ENCODE measurements at regions not wholly inside any gene's neighbourhood (a gene's known extent, or its start where the extent isn't known, plus 50 kb on each side); places are given as distances from the start of the nearest gene placed in this dataset.
"Not testable (repeated sequence)": the region's sequence is repeated elsewhere in the genome, so short reads cannot be mapped to it uniquely, and the experiment has no call there.

DNA sequence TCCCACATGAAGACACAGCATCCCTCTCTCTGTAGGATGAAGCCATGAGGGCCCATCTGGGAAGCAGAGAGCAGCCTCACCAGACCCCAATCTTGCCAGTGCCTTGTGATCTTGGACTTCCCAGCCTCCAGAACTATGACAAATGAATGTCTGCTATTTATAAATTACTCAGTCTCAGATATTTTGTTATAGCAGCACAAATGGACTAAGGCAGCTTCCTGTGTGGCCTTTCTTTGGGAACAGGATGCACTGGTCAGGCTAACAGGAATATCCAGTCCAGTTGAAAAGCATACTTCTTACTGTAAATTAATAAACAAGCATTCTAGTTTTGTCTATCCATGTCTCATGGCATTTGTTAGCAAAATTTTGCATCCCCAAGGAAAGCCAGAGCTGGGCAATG is 134.1 kb upstream of the ETV3 start:
- DNase-seq, result no peak
- no peaks in the 10 kb centered on the region for H3K4me1 ChIP-seq
- H3K4me3 ChIP-seq (ENCODE audit: low read depth, low read length), result no peak overlapping the region
- TF ChIP-seq, protein P1, sequence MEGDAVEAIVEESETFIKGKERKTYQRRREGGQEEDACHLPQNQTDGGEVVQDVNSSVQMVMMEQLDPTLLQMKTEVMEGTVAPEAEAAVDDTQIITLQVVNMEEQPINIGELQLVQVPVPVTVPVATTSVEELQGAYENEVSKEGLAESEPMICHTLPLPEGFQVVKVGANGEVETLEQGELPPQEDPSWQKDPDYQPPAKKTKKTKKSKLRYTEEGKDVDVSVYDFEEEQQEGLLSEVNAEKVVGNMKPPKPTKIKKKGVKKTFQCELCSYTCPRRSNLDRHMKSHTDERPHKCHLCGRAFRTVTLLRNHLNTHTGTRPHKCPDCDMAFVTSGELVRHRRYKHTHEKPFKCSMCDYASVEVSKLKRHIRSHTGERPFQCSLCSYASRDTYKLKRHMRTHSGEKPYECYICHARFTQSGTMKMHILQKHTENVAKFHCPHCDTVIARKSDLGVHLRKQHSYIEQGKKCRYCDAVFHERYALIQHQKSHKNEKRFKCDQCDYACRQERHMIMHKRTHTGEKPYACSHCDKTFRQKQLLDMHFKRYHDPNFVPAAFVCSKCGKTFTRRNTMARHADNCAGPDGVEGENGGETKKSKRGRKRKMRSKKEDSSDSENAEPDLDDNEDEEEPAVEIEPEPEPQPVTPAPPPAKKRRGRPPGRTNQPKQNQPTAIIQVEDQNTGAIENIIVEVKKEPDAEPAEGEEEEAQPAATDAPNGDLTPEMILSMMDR (IDR thresholded peaks at IDR 0.05; ENCODE audit: low read depth, low read length), result no peak
- peaks cover 38% of the 10 kb centered on the region for H3K27me3 ChIP-seq
- no peaks in the 10 kb centered on the region for H3K36me3 ChIP-seq
- H3K9me3 ChIP-seq, result no peaks in the 10 kb centered on the region

- Histone ChIP-seq H3K36me3 (no peaks in the 10 kb centered on the region), H3K27me3 (peaks cover 38% of the 10 kb centered on the region), H3K9me3 (no peaks in the 10 kb centered on the region), H3K4me1 (no peaks in the 10 kb centered on the region), H3K4me3 (ENCODE audit: low read depth, low read length) (no peak overlapping the region)
- no peak for DNase-seq
- TF ChIP-seq, protein P1 (IDR thresholded peaks at IDR 0.05; ENCODE audit: low read depth, low read length), result no peak
These were observed 132.6 kb upstream of the ETV3 start for GRCh38 chr1:157270705-157271274.

DNA sequence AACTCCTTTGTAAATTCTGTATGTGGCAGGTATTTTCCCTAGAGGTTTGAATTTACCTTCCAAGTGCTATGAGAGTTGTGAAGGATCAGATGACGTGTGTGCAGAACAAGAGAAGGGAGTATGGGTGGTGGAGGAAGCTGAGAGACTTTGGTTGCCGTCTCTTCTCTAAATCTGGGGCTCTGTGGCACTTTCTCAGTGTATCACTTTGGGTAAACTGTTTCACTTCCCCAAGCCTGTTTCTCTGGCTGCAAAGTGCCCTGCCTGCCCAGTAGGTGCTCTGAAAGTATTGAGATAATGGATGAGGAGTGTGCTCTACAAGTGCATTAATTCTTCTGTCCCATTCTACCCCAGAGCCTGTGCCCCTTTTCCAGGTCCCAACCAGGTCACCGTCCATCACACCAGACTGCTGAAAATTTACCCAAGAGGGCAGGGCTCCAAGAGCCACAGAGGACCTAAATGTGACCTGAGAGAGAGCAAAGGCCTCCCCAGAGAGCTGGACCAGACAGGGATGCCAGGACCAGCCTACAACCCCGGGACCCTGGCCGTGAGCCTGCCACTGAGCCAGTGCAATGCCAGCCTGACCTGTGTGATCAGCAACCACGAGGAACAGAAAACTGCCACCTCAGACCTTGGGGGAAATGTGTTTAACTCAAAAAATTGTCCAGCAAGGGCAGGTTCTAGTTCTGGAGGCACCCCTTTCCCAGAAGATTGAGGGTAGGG is 131.6 kb upstream of the ETV3 start:
- TF ChIP-seq, protein P1 (IDR thresholded peaks at IDR 0.05; ENCODE audit: low read depth, low read length), result no peak
- no peaks in the 10 kb centered on the region for H3K9me3 ChIP-seq
- peaks cover 32% of the 10 kb centered on the region for H3K27me3 ChIP-seq
- H3K36me3 ChIP-seq, result no peaks in the 10 kb centered on the region
- H3K4me1 ChIP-seq, result no peaks in the 10 kb centered on the region
- no peak overlapping the region for H3K4me3 ChIP-seq (ENCODE audit: low read depth, low read length)
- no peak for DNase-seq

DNA sequence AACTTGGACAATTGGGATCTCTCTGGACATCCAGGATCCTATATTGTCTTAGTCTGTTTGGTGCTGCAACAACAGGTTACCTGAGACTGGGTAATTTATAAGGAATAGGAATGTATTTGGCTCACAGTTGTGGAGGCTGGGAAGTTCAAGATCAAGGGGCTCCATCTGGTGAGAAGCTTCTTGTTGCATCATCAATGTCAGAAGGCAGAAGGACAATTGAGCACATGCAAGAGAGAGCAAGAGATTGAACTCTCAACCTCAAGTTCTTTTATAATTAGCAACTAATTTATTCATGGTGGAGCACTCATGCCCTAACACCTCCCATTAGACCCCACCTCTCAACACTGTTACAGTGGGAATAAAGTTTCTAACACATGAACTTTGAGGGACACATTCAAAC is 124.7 kb upstream of the ETV3 start:
- TF ChIP-seq, protein P1 (IDR thresholded peaks at IDR 0.05; ENCODE audit: low read depth, low read length), result no peak
- H3K4me3 ChIP-seq (ENCODE audit: low read depth, low read length), result no peak overlapping the region
- H3K36me3 ChIP-seq, result no peaks in the 10 kb centered on the region
- no peaks in the 10 kb centered on the region for H3K4me1 ChIP-seq
- DNase-seq, result no peak
- peaks cover 3% of the 10 kb centered on the region for H3K27me3 ChIP-seq
- no peaks in the 10 kb centered on the region for H3K9me3 ChIP-seq

DNA sequence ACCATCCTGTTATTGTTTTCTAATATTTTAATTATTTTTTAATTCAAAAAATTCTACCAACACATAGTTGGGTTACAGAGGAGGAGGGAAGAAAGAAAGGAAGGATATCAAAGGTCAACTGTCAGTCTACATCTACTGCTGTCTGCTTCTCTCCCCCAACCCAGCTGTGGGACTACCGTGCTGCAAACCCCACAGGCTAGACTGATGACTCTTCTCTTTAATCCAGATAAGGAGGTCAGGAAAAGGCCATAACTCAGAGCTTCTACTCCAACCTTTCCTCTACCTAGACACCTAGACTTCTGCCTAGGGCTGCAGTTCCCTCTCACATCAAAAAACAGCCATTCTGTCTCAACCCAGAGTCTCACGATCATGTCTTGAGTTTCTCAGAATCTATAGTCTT is 124.2 kb upstream of the ETV3 start:
- H3K4me3 ChIP-seq (ENCODE audit: low read depth, low read length), result no peak overlapping the region
- no peaks in the 10 kb centered on the region for H3K36me3 ChIP-seq
- no peaks in the 10 kb centered on the region for H3K9me3 ChIP-seq
- TF ChIP-seq, protein P1 (IDR thresholded peaks at IDR 0.05; ENCODE audit: low read depth, low read length), result no peak
- H3K27me3 ChIP-seq, result no peaks in the 10 kb centered on the region; the same call in 1 of the 2 replicates
- DNase-seq, result no peak
- no peaks in the 10 kb centered on the region for H3K4me1 ChIP-seq

DNA sequence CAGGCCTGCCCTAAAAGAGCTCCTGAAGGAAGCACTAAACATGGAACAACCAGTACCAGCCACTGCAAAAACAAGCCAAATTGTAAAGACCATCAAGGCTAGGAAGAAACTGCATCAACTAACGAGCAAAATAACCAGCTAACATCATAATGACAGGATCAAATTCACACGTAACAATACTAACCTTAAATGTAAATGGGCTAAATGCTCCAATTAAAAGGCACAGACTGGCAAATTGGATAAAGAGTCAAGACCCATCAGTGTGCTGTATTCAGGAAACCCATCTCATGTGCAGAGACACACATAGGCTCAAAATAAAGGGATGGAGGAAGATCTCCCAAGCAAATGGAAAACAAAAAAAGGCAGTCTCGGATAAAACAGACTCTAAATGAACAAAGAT is 117.7 kb upstream of the ETV3 start:
- H3K4me3 ChIP-seq (ENCODE audit: low read depth, low read length); H3K36me3 ChIP-seq; H3K4me1 ChIP-seq; DNase-seq; H3K9me3 ChIP-seq; H3K27me3 ChIP-seq: not testable (repeated sequence)

DNA sequence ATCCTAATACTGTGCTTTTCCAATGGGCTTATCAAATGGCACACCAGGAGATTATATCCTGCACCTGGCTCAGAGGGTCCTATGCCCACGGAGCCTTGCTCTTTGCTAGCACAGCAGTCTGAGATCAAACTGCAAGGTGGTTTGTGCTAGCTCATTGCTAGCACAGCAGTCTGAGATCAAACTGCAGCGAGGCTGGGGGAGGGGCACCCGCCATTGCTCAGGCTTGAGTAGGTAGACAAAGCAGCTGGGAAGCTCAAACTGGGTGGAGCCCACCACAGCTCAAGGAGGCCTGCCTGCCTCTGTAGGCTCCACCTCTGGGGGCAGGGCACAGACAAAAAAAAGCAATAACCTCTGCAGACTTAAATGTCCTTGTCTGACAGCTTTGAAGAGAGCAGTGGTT is 116.0 kb upstream of the ETV3 start:
- not testable (repeated sequence) for H3K4me3 ChIP-seq (ENCODE audit: low read depth, low read length); DNase-seq; H3K27me3 ChIP-seq; H3K9me3 ChIP-seq; H3K36me3 ChIP-seq; H3K4me1 ChIP-seq

Data from BE2C (cell line).